DND-41 (cell line): ENCODE measurements at regions not wholly inside any gene's neighbourhood (a gene's known extent, or its start where the extent isn't known, plus 50 kb on each side); places are given as distances from the start of the nearest gene placed in this dataset.
"Not testable (repeated sequence)": the region's sequence is repeated elsewhere in the genome, so short reads cannot be mapped to it uniquely, and the experiment has no call there.

ENCODE experiments used
- CTCF ChIP-seq: IDR thresholded peaks from 2 replicates; pipeline ENCODE4 v1.5.1; 2012; ENCODE audit warnings: borderline replicate concordance, low read length, moderate library complexity, mild to moderate bottlenecking; ENCODE audit not compliant: poor library complexity, severe bottlenecking; ENCODE audit errors: extremely low read depth
- EZH2 ChIP-seq: IDR thresholded peaks from 3 replicates; pipeline ENCODE4 v1.6.1; 2012; ENCODE audit warnings: borderline replicate concordance, low read depth, mild to moderate bottlenecking, moderate library complexity, low read length, inconsistent platforms; ENCODE audit not compliant: severe bottlenecking

DNA sequence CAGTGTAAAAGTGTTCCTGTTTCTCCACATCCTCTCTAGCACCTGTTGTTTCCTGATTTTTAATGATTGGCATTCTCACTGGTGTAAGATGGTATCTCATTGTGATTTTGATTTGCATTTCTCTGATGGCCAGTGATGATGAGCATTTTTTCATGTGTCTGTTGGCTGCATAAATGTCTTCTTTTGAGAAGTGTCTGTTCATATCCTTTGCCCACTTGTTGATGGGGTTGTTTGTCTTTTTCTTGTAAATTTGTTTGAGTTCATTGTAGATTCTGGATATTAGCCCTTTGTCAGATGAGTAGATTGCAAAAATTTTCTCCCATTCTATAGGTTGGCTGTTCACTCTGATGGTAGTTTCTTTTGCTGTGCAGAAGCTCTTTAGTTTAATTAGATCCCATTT, 65.6 kb upstream of the IZUMO1R start:
- not testable (repeated sequence) for TF ChIP-seq CTCF, EZH2
